ENCODE measurements at regions not wholly inside any gene's neighbourhood (a gene's known extent, or its start where the extent isn't known, plus 50 kb on each side); places are given as distances from the start of the nearest gene placed in this dataset.
A peak's percentile ranks its signal among the peaks of the same experiment; 100 is the strongest.

GRCh38 chr18:49728542-49728941 lies 84.8 kb downstream of the ACAA2 start:
- Histone ChIP-seq H3K4me2 (ENCODE audit: low read length) (no peak overlapping the region), H3K4me3 (replicated peaks in 1 of 2; ENCODE audit: low read depth in 1 of 2, low read length in 2 of 2) (no peak overlapping the region), H3K9me2 (ENCODE audit: insufficient read depth) (no peaks in the 10 kb centered on the region), H3K79me2 (ENCODE audit: insufficient read depth, low read length) (no peaks in the 10 kb centered on the region), H3K4me1 (ENCODE audit: control insufficient read depth in 1 of 2, insufficient read depth in 2 of 2, low read length in 2 of 2) (peaks cover 34 to 43% of the 10 kb centered on the region in 2 experiments), H4K20me1 (ENCODE audit: insufficient read depth) (no peaks in the 10 kb centered on the region), H2AFZ (ENCODE audit: low read depth, low read length, poor library complexity, severe bottlenecking) (no peak overlapping the region), H3K9me3 (ENCODE audit: control insufficient read depth in 1 of 2, insufficient read depth in 1 of 2, low read depth in 1 of 2, low read length in 2 of 2) (no peaks in the 10 kb centered on the region), H3K27me3 (ENCODE audit: insufficient read depth, low read length) (no peaks in the 10 kb centered on the region), H3K27ac (ENCODE audit: low read depth, low read length) (no peak overlapping the region; the same call in 1 of the 2 replicates), H3K36me3 (ENCODE audit: control insufficient read depth in 1 of 2, insufficient read depth in 2 of 2, low read length in 2 of 2) (no peaks in the 10 kb centered on the region), H3K9ac (ENCODE audit: low read length) (no peak overlapping the region)
- ATAC-seq (peak; percentile 52), DNase-seq (ENCODE audit: low read depth, low spot score) (peak; percentile 47)
- TF ChIP-seq ELF1 (IDR thresholded peaks at IDR 0.05; ENCODE audit: borderline replicate concordance, low read depth) (no peak), SRF (IDR thresholded peaks at IDR 0.05; ENCODE audit: low read depth) (no peak), ATF3 (IDR thresholded peaks at IDR 0.05) (no peak), YY1 (IDR thresholded peaks at IDR 0.05; ENCODE audit: extremely low read depth, insufficient replicate concordance, low read depth, low read length) (peak; percentile 42), REST (IDR thresholded peaks at IDR 0.05; ENCODE audit: low read depth) (no peak), POLR2A (IDR thresholded peaks at IDR 0.05; ENCODE audit: borderline replicate concordance, extremely low read depth, insufficient read depth, insufficient read length) (no peak), EZH2 (IDR thresholded peaks at IDR 0.05) (no peak), SP1 (IDR thresholded peaks at IDR 0.05; ENCODE audit: low read depth) (no peak), RAD21 (IDR thresholded peaks at IDR 0.05; ENCODE audit: low read depth) (no peak), EZH2phosphoT487 (IDR thresholded peaks at IDR 0.05; ENCODE audit: borderline replicate concordance) (no peak), SIN3A (IDR thresholded peaks at IDR 0.05; ENCODE audit: low read depth) (no peak)
- TF ChIP-seq, protein P1, sequence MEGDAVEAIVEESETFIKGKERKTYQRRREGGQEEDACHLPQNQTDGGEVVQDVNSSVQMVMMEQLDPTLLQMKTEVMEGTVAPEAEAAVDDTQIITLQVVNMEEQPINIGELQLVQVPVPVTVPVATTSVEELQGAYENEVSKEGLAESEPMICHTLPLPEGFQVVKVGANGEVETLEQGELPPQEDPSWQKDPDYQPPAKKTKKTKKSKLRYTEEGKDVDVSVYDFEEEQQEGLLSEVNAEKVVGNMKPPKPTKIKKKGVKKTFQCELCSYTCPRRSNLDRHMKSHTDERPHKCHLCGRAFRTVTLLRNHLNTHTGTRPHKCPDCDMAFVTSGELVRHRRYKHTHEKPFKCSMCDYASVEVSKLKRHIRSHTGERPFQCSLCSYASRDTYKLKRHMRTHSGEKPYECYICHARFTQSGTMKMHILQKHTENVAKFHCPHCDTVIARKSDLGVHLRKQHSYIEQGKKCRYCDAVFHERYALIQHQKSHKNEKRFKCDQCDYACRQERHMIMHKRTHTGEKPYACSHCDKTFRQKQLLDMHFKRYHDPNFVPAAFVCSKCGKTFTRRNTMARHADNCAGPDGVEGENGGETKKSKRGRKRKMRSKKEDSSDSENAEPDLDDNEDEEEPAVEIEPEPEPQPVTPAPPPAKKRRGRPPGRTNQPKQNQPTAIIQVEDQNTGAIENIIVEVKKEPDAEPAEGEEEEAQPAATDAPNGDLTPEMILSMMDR (IDR thresholded peaks at IDR 0.05 in 2 of 3, conservative IDR thresholded peaks at IDR 0.05 in 1 of 3; ENCODE audit: borderline replicate concordance in 1 of 3, insufficient read depth in 1 of 3, low read depth in 2 of 3, low read length in 2 of 3): peak in 2 of 3 experiments; percentile 84 to 95; a peak in 4 of 6 replicates
- TF ChIP-seq, protein P2, sequence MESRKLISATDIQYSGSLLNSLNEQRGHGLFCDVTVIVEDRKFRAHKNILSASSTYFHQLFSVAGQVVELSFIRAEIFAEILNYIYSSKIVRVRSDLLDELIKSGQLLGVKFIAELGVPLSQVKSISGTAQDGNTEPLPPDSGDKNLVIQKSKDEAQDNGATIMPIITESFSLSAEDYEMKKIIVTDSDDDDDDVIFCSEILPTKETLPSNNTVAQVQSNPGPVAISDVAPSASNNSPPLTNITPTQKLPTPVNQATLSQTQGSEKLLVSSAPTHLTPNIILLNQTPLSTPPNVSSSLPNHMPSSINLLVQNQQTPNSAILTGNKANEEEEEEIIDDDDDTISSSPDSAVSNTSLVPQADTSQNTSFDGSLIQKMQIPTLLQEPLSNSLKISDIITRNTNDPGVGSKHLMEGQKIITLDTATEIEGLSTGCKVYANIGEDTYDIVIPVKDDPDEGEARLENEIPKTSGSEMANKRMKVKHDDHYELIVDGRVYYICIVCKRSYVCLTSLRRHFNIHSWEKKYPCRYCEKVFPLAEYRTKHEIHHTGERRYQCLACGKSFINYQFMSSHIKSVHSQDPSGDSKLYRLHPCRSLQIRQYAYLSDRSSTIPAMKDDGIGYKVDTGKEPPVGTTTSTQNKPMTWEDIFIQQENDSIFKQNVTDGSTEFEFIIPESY (IDR thresholded peaks at IDR 0.05; ENCODE audit: extremely low read depth, insufficient replicate concordance, low read length): no peak
- no TSS peak for BruUV-seq (replicated peaks)
- intact Hi-C loops (cut with micrococcal nuclease): loop anchor here (1.0 to 5.0 kb wide), 2 partner anchors 169 to 216 kb away; no protein-coding TSS in a partner anchor
- POLR2A ChIA-PET: no interaction called here
- RAD21 ChIA-PET (ENCODE audit: low non-redundant PET in 1 of 2, low total read pairs in 2 of 2, uncharacterized antibody in 2 of 2, unreplicated experiment in 2 of 2): interaction anchor here (0.6 to 0.7 kb wide), 2 partner anchors 31 to 39 kb away, joined by 3 to 8 read pairs; no protein-coding TSS in a partner anchor
- CTCF ChIA-PET: interaction anchor here (0.7 to 1.0 kb wide), 2 partner anchors 10 to 85 kb away, joined by 3 to 4 read pairs; no protein-coding TSS in a partner anchor
